BE2C (cell line): ENCODE measurements at regions not wholly inside any gene's neighbourhood (a gene's known extent, or its start where the extent isn't known, plus 50 kb on each side); places are given as distances from the start of the nearest gene placed in this dataset.

Experiments
- DNase-seq: peaks from one replicate; pipeline ENCODE4 v3.0.0-alpha.2; 2020
- H3K27me3 ChIP-seq: fragments of 250-450 bp; sonication (Bioruptor Pico); 2 replicates; pipeline ENCODE4 v1.5.1; 2020; ENCODE audit warnings: mild to moderate bottlenecking
- H3K36me3 ChIP-seq: fragments of 250-450 bp; sonication (Bioruptor Pico); 2 replicates; pipeline ENCODE4 v1.5.1; 2020; ENCODE audit warnings: mild to moderate bottlenecking
- H3K4me1 ChIP-seq: fragments of 250-450 bp; sonication (Bioruptor Pico); 2 replicates; pipeline ENCODE4 v1.5.1; 2020
- H3K4me3 ChIP-seq: 2 replicates; pipeline ENCODE4 v1.5.1; 2011; ENCODE audit warnings: low read depth, low read length
- H3K9me3 ChIP-seq: fragments of 250-450 bp; sonication (Bioruptor Pico); 2 replicates; pipeline ENCODE4 v1.5.1; 2020
- TF ChIP-seq, protein P1 (sequence below): IDR thresholded peaks from 2 replicates; pipeline ENCODE4 v1.5.1; 2012; ENCODE audit warnings: mild to moderate bottlenecking, low read depth, low read length

DNA sequence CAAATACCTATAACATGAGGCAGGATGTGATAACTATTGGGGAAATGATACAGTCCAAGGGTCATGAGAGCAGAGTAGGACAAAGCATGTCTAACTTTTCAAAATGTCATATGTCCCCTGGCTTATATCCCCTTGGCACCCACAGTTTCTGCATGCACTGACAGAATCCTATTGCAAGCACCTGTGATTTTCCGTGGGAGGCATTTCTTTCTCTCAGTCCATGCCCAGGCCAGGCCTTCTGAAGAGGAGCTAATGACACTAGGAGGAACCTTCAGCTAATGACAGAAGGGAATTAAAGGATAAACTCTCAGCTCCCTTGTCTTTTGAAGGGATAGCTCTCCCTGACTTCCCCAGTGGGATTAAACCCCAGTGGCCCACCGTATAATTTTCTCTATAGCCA, 249.2 kb downstream of the TTC6 start:
- no peak overlapping the region for H3K4me3 ChIP-seq

GRCh38 chr14:37848985-37849621, 253.7 kb downstream of the TTC6 start:
- Histone ChIP-seq H3K27me3 (peaks cover 35% of the 10 kb centered on the region), H3K4me3 (no peak overlapping the region), H3K9me3 (no peaks in the 10 kb centered on the region), H3K4me1 (no peaks in the 10 kb centered on the region), H3K36me3 (no peaks in the 10 kb centered on the region)
- DNase-seq: no peak
- TF ChIP-seq, protein P1, sequence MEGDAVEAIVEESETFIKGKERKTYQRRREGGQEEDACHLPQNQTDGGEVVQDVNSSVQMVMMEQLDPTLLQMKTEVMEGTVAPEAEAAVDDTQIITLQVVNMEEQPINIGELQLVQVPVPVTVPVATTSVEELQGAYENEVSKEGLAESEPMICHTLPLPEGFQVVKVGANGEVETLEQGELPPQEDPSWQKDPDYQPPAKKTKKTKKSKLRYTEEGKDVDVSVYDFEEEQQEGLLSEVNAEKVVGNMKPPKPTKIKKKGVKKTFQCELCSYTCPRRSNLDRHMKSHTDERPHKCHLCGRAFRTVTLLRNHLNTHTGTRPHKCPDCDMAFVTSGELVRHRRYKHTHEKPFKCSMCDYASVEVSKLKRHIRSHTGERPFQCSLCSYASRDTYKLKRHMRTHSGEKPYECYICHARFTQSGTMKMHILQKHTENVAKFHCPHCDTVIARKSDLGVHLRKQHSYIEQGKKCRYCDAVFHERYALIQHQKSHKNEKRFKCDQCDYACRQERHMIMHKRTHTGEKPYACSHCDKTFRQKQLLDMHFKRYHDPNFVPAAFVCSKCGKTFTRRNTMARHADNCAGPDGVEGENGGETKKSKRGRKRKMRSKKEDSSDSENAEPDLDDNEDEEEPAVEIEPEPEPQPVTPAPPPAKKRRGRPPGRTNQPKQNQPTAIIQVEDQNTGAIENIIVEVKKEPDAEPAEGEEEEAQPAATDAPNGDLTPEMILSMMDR: no peak

More for the DNA sequence above, 249.2 kb downstream of the TTC6 start:
- Histone ChIP-seq H3K27me3 (peaks cover 13% of the 10 kb centered on the region), H3K9me3 (no peaks in the 10 kb centered on the region), H3K4me1 (no peaks in the 10 kb centered on the region), H3K36me3 (no peaks in the 10 kb centered on the region)
- TF ChIP-seq, protein P1: no peak
- DNase-seq: no peak

GRCh38 chr14:37851054-37851453, 255.6 kb downstream of the TTC6 start:
- Histone ChIP-seq H3K27me3 (peaks cover 52% of the 10 kb centered on the region), H3K4me3 (no peak overlapping the region), H3K36me3 (no peaks in the 10 kb centered on the region), H3K4me1 (no peaks in the 10 kb centered on the region), H3K9me3 (no peaks in the 10 kb centered on the region)
- TF ChIP-seq, protein P1: no peak
- no peak for DNase-seq

DNA sequence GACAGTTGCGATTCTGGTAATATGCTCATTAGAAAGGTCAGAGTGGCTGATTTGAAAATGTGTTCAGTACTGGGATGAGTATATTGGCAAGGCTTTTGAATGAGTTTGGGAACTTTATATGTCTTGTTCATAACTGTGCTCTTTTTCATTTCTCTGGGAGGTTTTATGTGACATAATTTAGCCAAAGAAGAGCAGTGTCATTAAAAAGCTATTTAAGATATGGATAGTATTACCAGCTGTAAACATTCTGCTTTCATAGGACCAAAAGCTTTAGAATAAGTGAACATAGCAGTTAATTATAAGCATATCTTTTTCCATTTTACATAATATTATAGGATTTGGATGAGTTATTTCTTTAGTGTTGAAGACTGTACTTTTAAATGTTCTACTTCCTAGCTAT, 260.4 kb downstream of the TTC6 start:
- DNase-seq: no peak
- Histone ChIP-seq H3K9me3 (no peaks in the 10 kb centered on the region), H3K4me3 (no peak overlapping the region), H3K27me3 (peaks cover 57% of the 10 kb centered on the region), H3K4me1 (no peaks in the 10 kb centered on the region), H3K36me3 (no peaks in the 10 kb centered on the region)
- TF ChIP-seq, protein P1: no peak

- no peaks in the 10 kb centered on the region for H3K4me1 ChIP-seq
- H3K4me3 ChIP-seq: no peak overlapping the region
- no peaks in the 10 kb centered on the region for H3K36me3 ChIP-seq
- no peak for DNase-seq
- no peaks in the 10 kb centered on the region for H3K9me3 ChIP-seq
- peaks cover 44% of the 10 kb centered on the region for H3K27me3 ChIP-seq
- TF ChIP-seq, protein P1: no peak
Observed at GRCh38 chr14:37857774-37858266, 262.4 kb downstream of the TTC6 start.

DNA sequence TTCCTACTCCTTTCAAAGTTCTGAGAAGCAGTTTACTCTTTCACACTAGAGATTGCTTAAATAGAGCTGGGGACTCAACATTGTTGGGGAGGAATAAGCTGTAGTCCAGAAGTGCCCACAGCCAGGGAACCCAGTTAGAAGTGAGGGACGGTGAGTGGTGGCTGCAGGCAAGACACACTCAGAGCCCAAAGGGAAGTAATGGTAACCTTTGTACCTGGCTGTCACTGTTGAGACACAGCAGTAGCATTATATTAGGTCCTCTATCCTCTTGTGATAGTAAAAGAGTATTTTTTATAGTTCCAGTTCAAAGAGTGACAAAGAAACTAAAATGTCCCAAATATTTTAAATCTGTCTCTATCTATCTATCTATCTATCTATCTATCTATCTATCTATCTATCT, 263.3 kb downstream of the TTC6 start:
- Histone ChIP-seq H3K9me3 (no peaks in the 10 kb centered on the region), H3K4me1 (no peaks in the 10 kb centered on the region), H3K4me3 (no peak overlapping the region), H3K36me3 (no peaks in the 10 kb centered on the region), H3K27me3 (peaks cover 36% of the 10 kb centered on the region)
- TF ChIP-seq, protein P1: no peak
- no peak for DNase-seq
